Lower leg skin (tissue), 3 donors: ENCODE measurements at regions not wholly inside any gene's neighbourhood (a gene's known extent, or its start where the extent isn't known, plus 50 kb on each side); places are given as distances from the start of the nearest gene placed in this dataset.

Experiments used
- POLR2A ChIP-seq, 2 donors: fragments of 450-650 bp; IDR thresholded peaks; one replicate each; pipeline ENCODE4 v1.6.1; 2016 to 2017; ENCODE audit warnings: antibody characterized with exemption in 2 of 2, mild to moderate bottlenecking in 1 of 2, moderate library complexity in 1 of 2
- TF ChIP-seq, protein P1 (sequence below), 3 donors: fragments of 450-650 bp; IDR thresholded peaks; one replicate each; pipeline ENCODE4 v1.5.1; 2016; ENCODE audit warnings: antibody characterized with exemption in 3 of 3, mild to moderate bottlenecking in 3 of 3, moderate library complexity in 2 of 3

GRCh38 chr15:31857194-31857593 lies 173.1 kb upstream of the CHRNA7 start:
- TF ChIP-seq, protein P1, sequence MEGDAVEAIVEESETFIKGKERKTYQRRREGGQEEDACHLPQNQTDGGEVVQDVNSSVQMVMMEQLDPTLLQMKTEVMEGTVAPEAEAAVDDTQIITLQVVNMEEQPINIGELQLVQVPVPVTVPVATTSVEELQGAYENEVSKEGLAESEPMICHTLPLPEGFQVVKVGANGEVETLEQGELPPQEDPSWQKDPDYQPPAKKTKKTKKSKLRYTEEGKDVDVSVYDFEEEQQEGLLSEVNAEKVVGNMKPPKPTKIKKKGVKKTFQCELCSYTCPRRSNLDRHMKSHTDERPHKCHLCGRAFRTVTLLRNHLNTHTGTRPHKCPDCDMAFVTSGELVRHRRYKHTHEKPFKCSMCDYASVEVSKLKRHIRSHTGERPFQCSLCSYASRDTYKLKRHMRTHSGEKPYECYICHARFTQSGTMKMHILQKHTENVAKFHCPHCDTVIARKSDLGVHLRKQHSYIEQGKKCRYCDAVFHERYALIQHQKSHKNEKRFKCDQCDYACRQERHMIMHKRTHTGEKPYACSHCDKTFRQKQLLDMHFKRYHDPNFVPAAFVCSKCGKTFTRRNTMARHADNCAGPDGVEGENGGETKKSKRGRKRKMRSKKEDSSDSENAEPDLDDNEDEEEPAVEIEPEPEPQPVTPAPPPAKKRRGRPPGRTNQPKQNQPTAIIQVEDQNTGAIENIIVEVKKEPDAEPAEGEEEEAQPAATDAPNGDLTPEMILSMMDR (IDR thresholded peaks at IDR 0.05) = no peak
- TF ChIP-seq POLR2A (IDR thresholded peaks at IDR 0.05) = no peak
